K562 (cell line): ENCODE measurements at regions not wholly inside any gene's neighbourhood (a gene's known extent, or its start where the extent isn't known, plus 50 kb on each side); places are given as distances from the start of the nearest gene placed in this dataset.

Experiments
- ATAC-seq: fragments of 200-7000 bp; cut with Tn5 transposase; 3 replicates; pipeline ENCODE4 v1.9.1; 2020; ENCODE audit warnings: moderate library complexity
- BruUV-seq: library from RNA; stranded (reverse); fragments of 400-500 nt; replicated peaks from 2 replicates; lab custom pipeline; 2021; lab: Mats Ljungman, UMichigan
- CTCF ChIA-PET: fragments of 300-600 bp; formaldehyde crosslinking; extraction: SDS; loops from one replicate; lab custom pipeline; 2021; ENCODE audit warnings: low intra/inter-chr PET ratio; lab: Yijun Ruan, JAX
- POLR2A ChIA-PET: fragments of 300-600, 350-650 bp; sonication (Branson Sonifier 250); formaldehyde crosslinking; extraction: SDS; loops from one replicate; lab custom pipeline; 2021; ENCODE audit warnings: antibody characterized with exemption, inconsistent platforms; lab: Yijun Ruan, JAX
- DNase-seq, 4 experiments: peaks; one replicate each; pipeline versions ENCODE4 v3.0.0 to v3.0.0-alpha.2; 2011 to 2018; ENCODE audit warnings: low spot score in 3 of 4, mixed read lengths in 3 of 4; ENCODE audit errors: extremely low read depth in 1 of 4
- FAIRE-seq: peaks from 2 replicates; lab custom pipeline; 2011; peaks lifted over from hg19 to GRCh38; lab: Jason Lieb, UNC
- H2AFZ ChIP-seq: 2 replicates; pipeline ENCODE4 v1.6.0; 2011; ENCODE audit warnings: low read depth, low read length, control low read depth, inconsistent platforms
- H3K27ac ChIP-seq: fragments of 200-600 bp; 3 replicates; pipeline ENCODE4 v1.8.0; 2011; ENCODE audit warnings: low read depth, mild to moderate bottlenecking, control low read depth, inconsistent platforms, low read length, moderate library complexity, mixed read lengths; ENCODE audit errors: extremely low read depth
- H3K27me3 ChIP-seq, 2 experiments: fragments of 300-600 bp in 1 of 2; 2 replicates in 1 of 2; 3 replicates in 1 of 2; pipeline versions ENCODE4 v1.6.0 to v1.8.0; 2011; ENCODE audit warnings: inconsistent platforms in 2 of 2, low read length in 2 of 2, mild to moderate bottlenecking in 1 of 2, mixed read lengths in 1 of 2, moderate library complexity in 1 of 2; ENCODE audit not compliant: control insufficient read depth in 2 of 2, insufficient read depth in 2 of 2
- H3K36me3 ChIP-seq: fragments of 300-600 bp; 3 replicates; pipeline ENCODE4 v1.8.0; 2011; ENCODE audit warnings: mild to moderate bottlenecking, low read length, inconsistent platforms; ENCODE audit not compliant: control insufficient read depth, insufficient read depth
- H3K4me1 ChIP-seq, 2 experiments: fragments of 200-600 bp in 1 of 2; replicated peaks in 1 of 2; 2 replicates in 1 of 2; 3 replicates in 1 of 2; pipeline versions ENCODE4 v1.5.1 to v1.8.0; 2011; ENCODE audit warnings: inconsistent platforms in 2 of 2, low read length in 2 of 2, mild to moderate bottlenecking in 1 of 2, mixed read lengths in 1 of 2, moderate library complexity in 1 of 2; ENCODE audit not compliant: control insufficient read depth in 2 of 2, insufficient read depth in 2 of 2
- H3K4me2 ChIP-seq: 2 replicates; pipeline ENCODE4 v1.6.1; 2011; ENCODE audit warnings: low read length, control low read depth, inconsistent platforms, mixed read lengths; ENCODE audit not compliant: insufficient read depth
- H3K4me3 ChIP-seq: fragments of 200-600 bp; sonication (generic), shearing (Covaris generic); 2 replicates; pipeline ENCODE4 v1.5.1; 2016; ENCODE audit warnings: control low read depth, inconsistent platforms
- H3K79me2 ChIP-seq: fragments of 200-600 bp; 3 replicates; pipeline ENCODE4 v1.8.0; 2011; ENCODE audit warnings: low read length, inconsistent platforms; ENCODE audit not compliant: control insufficient read depth, insufficient read depth
- H3K9ac ChIP-seq, 2 experiments: 2 replicates each; pipeline versions ENCODE4 v1.6.0 to v1.6.1; 2011; ENCODE audit warnings: low read depth in 2 of 2, low read length in 2 of 2, control low read depth in 1 of 2, inconsistent platforms in 1 of 2, mild to moderate bottlenecking in 1 of 2, mixed read lengths in 1 of 2; ENCODE audit not compliant: insufficient read depth in 1 of 2
- H3K9me1 ChIP-seq: one replicate; pipeline ENCODE4 v1.6.0; 2011; ENCODE audit warnings: inconsistent platforms, mild to moderate bottlenecking, low read length, moderate library complexity; ENCODE audit not compliant: control insufficient read depth, insufficient read depth
- H3K9me3 ChIP-seq: replicated peaks from 2 replicates; pipeline ENCODE4 v1.5.1; 2011; ENCODE audit warnings: low read depth, low read length, inconsistent platforms; ENCODE audit not compliant: control insufficient read depth, insufficient read depth
- H4K20me1 ChIP-seq: replicated peaks from 2 replicates; pipeline ENCODE4 v1.6.1; 2011; ENCODE audit warnings: low read length, inconsistent platforms, mixed read lengths; ENCODE audit not compliant: control insufficient read depth, insufficient read depth
- BRD4 ChIP-seq: fragments of 200-600 bp; sonication (generic); IDR thresholded peaks from 2 replicates; pipeline ENCODE4 v1.6.1; 2017; ENCODE audit warnings: inconsistent platforms
- CHCHD3 ChIP-seq: fragments of 250-450 bp; sonication (Bioruptor Pico); IDR thresholded peaks from 2 replicates; pipeline ENCODE4 v2.1.2; 2022; ENCODE audit warnings: mild to moderate bottlenecking
- CUX1 ChIP-seq: fragments of 200-800 bp; sonication (Bioruptor generic); IDR thresholded peaks from 2 replicates; pipeline ENCODE4 v1.6.1; 2016; ENCODE audit warnings: missing genetic modification characterization, missing compliant biosample characterization
- HDAC1 ChIP-seq, 2 experiments: fragments of 450-650 bp; IDR thresholded peaks; 2 replicates each; pipeline ENCODE4 v1.6.1; 2016 to 2017; ENCODE audit warnings: inconsistent platforms in 1 of 2, mild to moderate bottlenecking in 1 of 2, moderate library complexity in 1 of 2
- HNRNPH1 ChIP-seq: fragments of 200-400 bp; formaldehyde crosslinking; optimal IDR thresholded peaks from 2 replicates; pipeline ENCODE3; 2017; ENCODE audit warnings: low read depth, mild to moderate bottlenecking, low read length, moderate library complexity
- NFRKB ChIP-seq: fragments of 450-650 bp; IDR thresholded peaks from 2 replicates; pipeline ENCODE4 v1.6.1; 2016; ENCODE audit warnings: low read depth
- ZBTB17 ChIP-seq: fragments of 450-650 bp; formaldehyde crosslinking; IDR thresholded peaks from 2 replicates; pipeline ENCODE4 v1.4.0; 2020; ENCODE audit warnings: mild to moderate bottlenecking
- ZNF184 ChIP-seq: sonication (generic); formaldehyde crosslinking; IDR thresholded peaks from 2 replicates; pipeline ENCODE4 v1.5.0; 2020; ENCODE audit warnings: missing genetic modification reagents
- ZNF24 ChIP-seq: fragments of 450-650 bp; IDR thresholded peaks from 2 replicates; pipeline ENCODE4 v1.6.1; 2016
- ZNF512 ChIP-seq: IDR thresholded peaks from 2 replicates; pipeline ENCODE4 v1.6.1; 2016; ENCODE audit warnings: missing genetic modification characterization, missing compliant biosample characterization
- WGBS: fragments of 100-300 bp; shearing (Covaris generic); methylation state at CpG from one replicate; pipeline ENCODE4 v1.1.6; 2016; ENCODE audit warnings: low coverage, mixed read lengths; ENCODE audit not compliant: insufficient coverage; ENCODE audit errors: missing lambda C conversion rate; 5-methylcytosine and 5-hydroxymethylcytosine counted together
- in situ Hi-C: fragments of 300-500 bp; cut with MboI; formaldehyde crosslinking; loops from 4 replicates; pipeline ENCODE4 v1.15.0; 2018; ENCODE audit warnings: inconsistent platforms, mixed read lengths
- intact Hi-C: fragments of 100-400 bp; cut with micrococcal nuclease; formaldehyde crosslinking; loops from 2 replicates; pipeline ENCODE4 v1.14.2; 2022

GRCh38 chr3:168161696-168162095, 66.0 kb upstream of the GOLIM4 start:
- DNase-seq, result no peak
- H3K9ac ChIP-seq, result no peak overlapping the region
- no peak for TF ChIP-seq ZBTB17
- intact Hi-C loops (no loop called here), in situ Hi-C loops (loop anchor here (5.0 to 25.0 kb wide), 2 partner anchors 114 to 224 kb away; no protein-coding TSS in a partner anchor)
- H3K9me3 ChIP-seq, result no peaks in the 10 kb centered on the region
- H3K4me2 ChIP-seq, result no peak overlapping the region
- no peak for FAIRE-seq
- no peaks in the 10 kb centered on the region for H3K36me3 ChIP-seq
- no peaks in the 10 kb centered on the region for H3K9me1 ChIP-seq
- BruUV-seq, result no TSS peak
- no peaks in the 10 kb centered on the region for H4K20me1 ChIP-seq
- no peak overlapping the region for H3K4me3 ChIP-seq
- H3K27me3 ChIP-seq, result no peaks in the 10 kb centered on the region
- H3K4me1 ChIP-seq, result peaks cover 5 to 18% of the 10 kb centered on the region in 2 experiments; a peak in 4 of 5 replicates
- ATAC-seq, result no peak
- H3K79me2 ChIP-seq, result no peaks in the 10 kb centered on the region
- H2AFZ ChIP-seq, result no peak overlapping the region
- ChIA-PET POLR2A (no interaction called here), CTCF (interaction anchor here (6.1 kb wide), 1 partner anchor 115 kb away, joined by 98 read pairs; no protein-coding TSS in a partner anchor)
- WGBS, result 86% methylated on average over 4 of the region's 4 CpGs
- H3K27ac ChIP-seq, result no peak overlapping the region

DNA sequence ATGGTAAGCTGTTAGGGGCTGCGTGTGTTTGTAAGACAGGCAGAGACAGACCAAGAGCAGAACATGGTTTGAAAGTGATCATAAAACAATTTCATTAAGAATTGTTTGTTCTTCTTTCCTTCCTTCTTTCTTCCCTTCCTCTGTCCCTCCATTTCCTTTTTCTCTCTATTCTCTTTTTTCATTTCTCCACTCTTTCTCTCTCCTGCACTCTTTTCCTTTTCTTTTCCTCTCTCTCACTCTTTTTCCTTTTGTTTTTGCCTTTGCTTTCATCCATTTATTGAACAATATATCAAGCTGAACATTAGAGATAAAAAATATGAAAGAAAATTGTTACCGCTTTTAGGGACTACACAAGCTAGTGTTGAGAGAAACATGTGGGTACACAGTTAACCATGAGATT, 62.2 kb upstream of the GOLIM4 start:
- H3K36me3 ChIP-seq, result no peaks in the 10 kb centered on the region
- in situ Hi-C loops (loop anchor here (25.0 kb wide), 1 partner anchor 221 kb away; no protein-coding TSS in a partner anchor), intact Hi-C loops (loop anchor here (1.0 to 5.0 kb wide), 3 partner anchors 42 to 426 kb away; partner anchors contain the start of genes GOLIM4 and PDCD10)
- no peaks in the 10 kb centered on the region for H4K20me1 ChIP-seq
- H3K9ac ChIP-seq, result peak overlapping the region in 1 of 2 experiments; percentile 44; a peak in 2 of 4 replicates
- FAIRE-seq, result no peak
- H3K79me2 ChIP-seq, result no peaks in the 10 kb centered on the region
- POLR2A ChIA-PET, result interaction anchor here (1.8 kb wide), 1 partner anchor 107 kb away, joined by 4 read pairs; no protein-coding TSS in a partner anchor
- H3K4me1 ChIP-seq, result peaks cover 12 to 35% of the 10 kb centered on the region in 2 experiments
- BruUV-seq, result no TSS peak
- H3K27ac ChIP-seq, result peak overlapping the region; percentile 79
- no peak overlapping the region for H3K4me3 ChIP-seq
- no peak for DNase-seq
- H2AFZ ChIP-seq, result peak overlapping the region; percentile 80
- H3K9me3 ChIP-seq, result peaks cover under 1% of the 10 kb centered on the region; the same call in 1 of the 2 replicates
- H3K27me3 ChIP-seq, result no peaks in the 10 kb centered on the region
- no peaks in the 10 kb centered on the region for H3K9me1 ChIP-seq
- CTCF ChIA-PET, result no interaction called here
- 73% methylated on average over 2 of the region's 2 CpGs for WGBS
- no peak for ATAC-seq
- H3K4me2 ChIP-seq, result no peak overlapping the region
- peak; percentile 30; the same call in 1 of the 2 replicates for TF ChIP-seq BRD4
- TF ChIP-seq NFRKB, result peak; percentile 91
- peak; percentile 97 for TF ChIP-seq ZNF512
- TF ChIP-seq HDAC1 (IDR thresholded peaks at IDR 0.05), result 0 out of 4 replicates have a peak, but pooled peaks of 1 of the 2 experiments have one; percentile 21
- no peak for TF ChIP-seq CUX1
- no peak for TF ChIP-seq ZNF184 (CRISPR knock-in tag)
- TF ChIP-seq ZNF24, result no peak
- no peak for TF ChIP-seq CHCHD3 (CRISPR knock-in tag)
- TF ChIP-seq HNRNPH1, result no peak
